ENCODE measurements at regions not wholly inside any gene's neighbourhood (a gene's known extent, or its start where the extent isn't known, plus 50 kb on each side); places are given as distances from the start of the nearest gene placed in this dataset.

GRCh38 chr5:158127536-158127935, 268.6 kb upstream of the CLINT1 start:
- TF ChIP-seq POLR2A (IDR thresholded peaks at IDR 0.05): no peak
- TF ChIP-seq, protein P1, sequence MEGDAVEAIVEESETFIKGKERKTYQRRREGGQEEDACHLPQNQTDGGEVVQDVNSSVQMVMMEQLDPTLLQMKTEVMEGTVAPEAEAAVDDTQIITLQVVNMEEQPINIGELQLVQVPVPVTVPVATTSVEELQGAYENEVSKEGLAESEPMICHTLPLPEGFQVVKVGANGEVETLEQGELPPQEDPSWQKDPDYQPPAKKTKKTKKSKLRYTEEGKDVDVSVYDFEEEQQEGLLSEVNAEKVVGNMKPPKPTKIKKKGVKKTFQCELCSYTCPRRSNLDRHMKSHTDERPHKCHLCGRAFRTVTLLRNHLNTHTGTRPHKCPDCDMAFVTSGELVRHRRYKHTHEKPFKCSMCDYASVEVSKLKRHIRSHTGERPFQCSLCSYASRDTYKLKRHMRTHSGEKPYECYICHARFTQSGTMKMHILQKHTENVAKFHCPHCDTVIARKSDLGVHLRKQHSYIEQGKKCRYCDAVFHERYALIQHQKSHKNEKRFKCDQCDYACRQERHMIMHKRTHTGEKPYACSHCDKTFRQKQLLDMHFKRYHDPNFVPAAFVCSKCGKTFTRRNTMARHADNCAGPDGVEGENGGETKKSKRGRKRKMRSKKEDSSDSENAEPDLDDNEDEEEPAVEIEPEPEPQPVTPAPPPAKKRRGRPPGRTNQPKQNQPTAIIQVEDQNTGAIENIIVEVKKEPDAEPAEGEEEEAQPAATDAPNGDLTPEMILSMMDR (IDR thresholded peaks at IDR 0.05): no peak

Measured in adrenal gland (tissue), 5 donors.